ENCODE measurements at regions not wholly inside any gene's neighbourhood (a gene's known extent, or its start where the extent isn't known, plus 50 kb on each side); places are given as distances from the start of the nearest gene placed in this dataset.

DNA sequence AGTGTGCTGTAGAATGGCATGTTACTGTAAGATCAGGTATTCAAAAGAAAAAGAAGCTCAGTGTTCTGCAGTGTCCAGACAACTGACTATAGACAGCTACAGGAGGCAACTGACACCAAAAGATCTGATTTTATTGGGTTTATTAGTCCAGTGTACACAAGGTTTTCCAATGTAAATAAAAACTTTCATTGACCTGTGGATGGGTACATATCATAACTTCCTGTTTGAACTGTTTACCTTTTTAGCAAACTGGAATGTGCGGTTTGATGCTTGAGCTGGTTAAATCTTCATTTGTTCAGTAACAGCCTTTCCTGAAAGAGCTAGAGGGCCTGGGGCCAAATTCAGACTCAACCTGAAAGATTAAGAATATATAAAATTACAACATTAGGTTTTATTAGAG lies 172.6 kb upstream of the SP8 start:
- TF ChIP-seq YY1 (IDR thresholded peaks at IDR 0.05; ENCODE audit: insufficient read depth, insufficient read length) (no peak), SUZ12 (IDR thresholded peaks at IDR 0.05; ENCODE audit: extremely low read depth, insufficient read depth, insufficient read length) (no peak), ZNF274 (IDR thresholded peaks at IDR 0.05; ENCODE audit: low read depth, low read length) (no peak)
